ENCODE measurements at regions not wholly inside any gene's neighbourhood (a gene's known extent, or its start where the extent isn't known, plus 50 kb on each side); places are given as distances from the start of the nearest gene placed in this dataset.

GRCh38 chr4:129446074-129446473 is 350.1 kb downstream of the C4orf33 start:
- TF ChIP-seq POLR2AphosphoS5 (IDR thresholded peaks at IDR 0.05; ENCODE audit: borderline replicate concordance, low read depth, low read length), result no peak
- no peak for TF ChIP-seq EZH2 (IDR thresholded peaks at IDR 0.05)
- TF ChIP-seq FOXP2 (optimal IDR thresholded peaks at IDR 0.05; ENCODE audit: control extremely low read depth, extremely low read length, insufficient read depth), result no peak

Data from SK-N-MC (cell line).